ENCODE measurements at regions not wholly inside any gene's neighbourhood (a gene's known extent, or its start where the extent isn't known, plus 50 kb on each side); places are given as distances from the start of the nearest gene placed in this dataset.

DNA sequence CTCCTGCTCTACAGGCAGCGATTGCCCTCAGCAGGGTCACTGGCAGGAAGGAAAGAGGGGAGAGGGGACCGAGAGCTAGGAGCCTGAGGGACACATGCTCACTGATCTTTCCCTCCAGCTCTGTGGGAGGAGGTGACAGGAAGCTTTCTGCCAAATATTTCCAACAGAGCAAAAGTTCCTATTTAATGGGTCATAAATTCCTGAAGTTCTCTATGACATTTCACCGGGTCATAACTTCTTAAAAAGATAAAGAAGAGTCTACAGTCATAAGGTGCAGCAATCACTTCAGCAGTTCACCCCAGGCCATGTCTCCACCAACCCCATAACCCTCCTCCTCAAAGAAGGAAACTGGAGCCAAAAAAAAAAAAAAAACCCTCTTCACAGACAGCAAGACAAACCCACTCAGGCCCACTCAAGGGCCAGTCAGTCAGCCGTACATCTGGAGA, 481.1 kb downstream of the NR2F1-AS1 start (continued):
- no peak for TF ChIP-seq ZNF317 (CRISPR knock-in tag; IDR thresholded peaks at IDR 0.05; ENCODE audit: borderline replicate concordance, low read depth)

DNA sequence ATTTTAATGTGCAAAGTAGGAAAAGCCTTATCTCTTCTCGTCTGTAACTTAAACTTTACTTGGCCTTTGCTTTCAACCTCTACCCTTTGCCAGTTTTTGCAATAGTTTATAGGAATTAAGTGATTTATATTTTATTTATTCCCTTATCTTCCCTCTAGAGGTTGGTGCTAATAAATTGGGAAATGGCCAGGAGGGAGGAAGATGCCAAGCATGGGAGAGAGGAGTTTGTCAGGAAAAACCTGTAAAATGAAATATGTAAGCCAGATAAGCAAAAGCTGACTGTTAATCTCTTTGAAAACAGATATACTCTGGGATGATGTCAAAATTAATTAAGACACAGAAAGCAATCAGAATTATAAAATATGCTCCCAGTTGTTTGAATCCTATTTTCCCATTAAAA, 484.5 kb downstream of the NR2F1-AS1 start:
- ATAC-seq (no peak), DNase-seq (ENCODE audit: low spot score) (no peak)
- TF ChIP-seq NFE2L1 (CRISPR knock-in tag; IDR thresholded peaks at IDR 0.05) (no peak), GRHL2 (CRISPR knock-in tag; IDR thresholded peaks at IDR 0.05; ENCODE audit: insufficient replicate concordance, severe bottlenecking) (no peak), ZNF423 (CRISPR knock-in tag; IDR thresholded peaks at IDR 0.05) (no peak), TCF7 (CRISPR knock-in tag; IDR thresholded peaks at IDR 0.05; ENCODE audit: low read depth) (no peak), ZNF232 (CRISPR knock-in tag; IDR thresholded peaks at IDR 0.05) (no peak), ZBTB21 (CRISPR knock-in tag; IDR thresholded peaks at IDR 0.05; ENCODE audit: borderline replicate concordance) (no peak), PRRX2 (CRISPR knock-in tag; IDR thresholded peaks at IDR 0.05) (no peak), ZNF396 (CRISPR knock-in tag; IDR thresholded peaks at IDR 0.05; ENCODE audit: borderline replicate concordance) (no peak), FOXK1 (CRISPR knock-in tag; IDR thresholded peaks at IDR 0.05) (no peak), TP53 (CRISPR knock-in tag; IDR thresholded peaks at IDR 0.05) (no peak)
- TF ChIP-seq, protein P1, sequence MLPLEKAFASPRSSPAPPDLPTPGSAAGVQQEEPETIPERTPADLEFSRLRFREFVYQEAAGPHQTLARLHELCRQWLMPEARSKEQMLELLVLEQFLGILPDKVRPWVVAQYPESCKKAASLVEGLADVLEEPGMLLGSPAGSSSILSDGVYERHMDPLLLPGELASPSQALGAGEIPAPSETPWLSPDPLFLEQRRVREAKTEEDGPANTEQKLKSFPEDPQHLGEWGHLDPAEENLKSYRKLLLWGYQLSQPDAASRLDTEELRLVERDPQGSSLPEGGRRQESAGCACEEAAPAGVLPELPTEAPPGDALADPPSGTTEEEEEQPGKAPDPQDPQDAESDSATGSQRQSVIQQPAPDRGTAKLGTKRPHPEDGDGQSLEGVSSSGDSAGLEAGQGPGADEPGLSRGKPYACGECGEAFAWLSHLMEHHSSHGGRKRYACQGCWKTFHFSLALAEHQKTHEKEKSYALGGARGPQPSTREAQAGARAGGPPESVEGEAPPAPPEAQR (CRISPR knock-in tag; IDR thresholded peaks at IDR 0.05), result no peak
- TF ChIP-seq, protein P2, sequence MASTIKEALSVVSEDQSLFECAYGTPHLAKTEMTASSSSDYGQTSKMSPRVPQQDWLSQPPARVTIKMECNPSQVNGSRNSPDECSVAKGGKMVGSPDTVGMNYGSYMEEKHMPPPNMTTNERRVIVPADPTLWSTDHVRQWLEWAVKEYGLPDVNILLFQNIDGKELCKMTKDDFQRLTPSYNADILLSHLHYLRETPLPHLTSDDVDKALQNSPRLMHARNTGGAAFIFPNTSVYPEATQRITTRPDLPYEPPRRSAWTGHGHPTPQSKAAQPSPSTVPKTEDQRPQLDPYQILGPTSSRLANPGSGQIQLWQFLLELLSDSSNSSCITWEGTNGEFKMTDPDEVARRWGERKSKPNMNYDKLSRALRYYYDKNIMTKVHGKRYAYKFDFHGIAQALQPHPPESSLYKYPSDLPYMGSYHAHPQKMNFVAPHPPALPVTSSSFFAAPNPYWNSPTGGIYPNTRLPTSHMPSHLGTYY (CRISPR knock-in tag; IDR thresholded peaks at IDR 0.05), result no peak
- TF ChIP-seq, protein P3, sequence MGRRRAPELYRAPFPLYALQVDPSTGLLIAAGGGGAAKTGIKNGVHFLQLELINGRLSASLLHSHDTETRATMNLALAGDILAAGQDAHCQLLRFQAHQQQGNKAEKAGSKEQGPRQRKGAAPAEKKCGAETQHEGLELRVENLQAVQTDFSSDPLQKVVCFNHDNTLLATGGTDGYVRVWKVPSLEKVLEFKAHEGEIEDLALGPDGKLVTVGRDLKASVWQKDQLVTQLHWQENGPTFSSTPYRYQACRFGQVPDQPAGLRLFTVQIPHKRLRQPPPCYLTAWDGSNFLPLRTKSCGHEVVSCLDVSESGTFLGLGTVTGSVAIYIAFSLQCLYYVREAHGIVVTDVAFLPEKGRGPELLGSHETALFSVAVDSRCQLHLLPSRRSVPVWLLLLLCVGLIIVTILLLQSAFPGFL (CRISPR knock-in tag; IDR thresholded peaks at IDR 0.05; ENCODE audit: borderline replicate concordance), result no peak
- TF ChIP-seq, protein P4, sequence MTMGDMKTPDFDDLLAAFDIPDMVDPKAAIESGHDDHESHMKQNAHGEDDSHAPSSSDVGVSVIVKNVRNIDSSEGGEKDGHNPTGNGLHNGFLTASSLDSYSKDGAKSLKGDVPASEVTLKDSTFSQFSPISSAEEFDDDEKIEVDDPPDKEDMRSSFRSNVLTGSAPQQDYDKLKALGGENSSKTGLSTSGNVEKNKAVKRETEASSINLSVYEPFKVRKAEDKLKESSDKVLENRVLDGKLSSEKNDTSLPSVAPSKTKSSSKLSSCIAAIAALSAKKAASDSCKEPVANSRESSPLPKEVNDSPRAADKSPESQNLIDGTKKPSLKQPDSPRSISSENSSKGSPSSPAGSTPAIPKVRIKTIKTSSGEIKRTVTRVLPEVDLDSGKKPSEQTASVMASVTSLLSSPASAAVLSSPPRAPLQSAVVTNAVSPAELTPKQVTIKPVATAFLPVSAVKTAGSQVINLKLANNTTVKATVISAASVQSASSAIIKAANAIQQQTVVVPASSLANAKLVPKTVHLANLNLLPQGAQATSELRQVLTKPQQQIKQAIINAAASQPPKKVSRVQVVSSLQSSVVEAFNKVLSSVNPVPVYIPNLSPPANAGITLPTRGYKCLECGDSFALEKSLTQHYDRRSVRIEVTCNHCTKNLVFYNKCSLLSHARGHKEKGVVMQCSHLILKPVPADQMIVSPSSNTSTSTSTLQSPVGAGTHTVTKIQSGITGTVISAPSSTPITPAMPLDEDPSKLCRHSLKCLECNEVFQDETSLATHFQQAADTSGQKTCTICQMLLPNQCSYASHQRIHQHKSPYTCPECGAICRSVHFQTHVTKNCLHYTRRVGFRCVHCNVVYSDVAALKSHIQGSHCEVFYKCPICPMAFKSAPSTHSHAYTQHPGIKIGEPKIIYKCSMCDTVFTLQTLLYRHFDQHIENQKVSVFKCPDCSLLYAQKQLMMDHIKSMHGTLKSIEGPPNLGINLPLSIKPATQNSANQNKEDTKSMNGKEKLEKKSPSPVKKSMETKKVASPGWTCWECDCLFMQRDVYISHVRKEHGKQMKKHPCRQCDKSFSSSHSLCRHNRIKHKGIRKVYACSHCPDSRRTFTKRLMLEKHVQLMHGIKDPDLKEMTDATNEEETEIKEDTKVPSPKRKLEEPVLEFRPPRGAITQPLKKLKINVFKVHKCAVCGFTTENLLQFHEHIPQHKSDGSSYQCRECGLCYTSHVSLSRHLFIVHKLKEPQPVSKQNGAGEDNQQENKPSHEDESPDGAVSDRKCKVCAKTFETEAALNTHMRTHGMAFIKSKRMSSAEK (CRISPR knock-in tag; IDR thresholded peaks at IDR 0.05; ENCODE audit: borderline replicate concordance), result no peak
- TF ChIP-seq, protein P5, sequence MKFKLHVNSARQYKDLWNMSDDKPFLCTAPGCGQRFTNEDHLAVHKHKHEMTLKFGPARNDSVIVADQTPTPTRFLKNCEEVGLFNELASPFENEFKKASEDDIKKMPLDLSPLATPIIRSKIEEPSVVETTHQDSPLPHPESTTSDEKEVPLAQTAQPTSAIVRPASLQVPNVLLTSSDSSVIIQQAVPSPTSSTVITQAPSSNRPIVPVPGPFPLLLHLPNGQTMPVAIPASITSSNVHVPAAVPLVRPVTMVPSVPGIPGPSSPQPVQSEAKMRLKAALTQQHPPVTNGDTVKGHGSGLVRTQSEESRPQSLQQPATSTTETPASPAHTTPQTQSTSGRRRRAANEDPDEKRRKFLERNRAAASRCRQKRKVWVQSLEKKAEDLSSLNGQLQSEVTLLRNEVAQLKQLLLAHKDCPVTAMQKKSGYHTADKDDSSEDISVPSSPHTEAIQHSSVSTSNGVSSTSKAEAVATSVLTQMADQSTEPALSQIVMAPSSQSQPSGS (CRISPR knock-in tag; IDR thresholded peaks at IDR 0.05; ENCODE audit: borderline replicate concordance, low read depth), result no peak
- Mint-ChIP-seq H3K27me3 (ENCODE audit: low read depth) (no peaks in the 10 kb centered on the region), H3K36me3 (peaks cover 2% of the 10 kb centered on the region; the same call in 1 of the 2 replicates), H3K4me1 (no peaks in the 10 kb centered on the region), H3K27ac (no peak overlapping the region), H3K4me3 (no peak overlapping the region), H3K9me3 (peaks cover 8% of the 10 kb centered on the region)
- ChIA-PET POLR2A (no interaction called here), CTCF (no interaction called here)
